ENCODE measurements at regions not wholly inside any gene's neighbourhood (a gene's known extent, or its start where the extent isn't known, plus 50 kb on each side); places are given as distances from the start of the nearest gene placed in this dataset.

DNA sequence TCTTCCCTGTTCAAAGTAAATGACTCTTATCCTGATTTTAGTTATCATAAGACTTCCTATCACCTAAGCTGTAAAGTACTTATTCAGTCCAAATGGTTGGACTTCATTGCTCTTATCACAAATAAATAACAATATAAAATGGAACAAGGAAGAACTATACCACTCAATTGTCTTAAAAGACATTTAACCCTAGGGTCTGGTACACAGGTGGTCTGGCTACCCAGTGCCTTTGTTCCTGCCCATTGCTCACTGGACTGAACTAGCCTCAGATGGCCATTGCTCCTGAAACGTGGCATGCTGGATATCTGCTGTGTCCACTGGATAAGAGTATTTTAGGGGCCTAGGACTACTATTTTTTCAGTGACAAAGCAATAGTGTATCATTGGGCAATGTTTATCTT is 574.3 kb upstream of the CA10 start:
- TF ChIP-seq, protein P1, sequence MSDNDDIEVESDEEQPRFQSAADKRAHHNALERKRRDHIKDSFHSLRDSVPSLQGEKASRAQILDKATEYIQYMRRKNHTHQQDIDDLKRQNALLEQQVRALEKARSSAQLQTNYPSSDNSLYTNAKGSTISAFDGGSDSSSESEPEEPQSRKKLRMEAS (IDR thresholded peaks at IDR 0.05): no peak
- TF ChIP-seq CTCF (IDR thresholded peaks at IDR 0.05) (no peak), POLR2A (IDR thresholded peaks at IDR 0.05; ENCODE audit: low read length) (no peak), NPAS2 (CRISPR knock-in tag; IDR thresholded peaks at IDR 0.05; ENCODE audit: borderline replicate concordance) (no peak), MAFK (IDR thresholded peaks at IDR 0.05; ENCODE audit: partially characterized antibody) (no peak), RCOR1 (IDR thresholded peaks at IDR 0.05; ENCODE audit: low read depth, low read length) (no peak), ELK1 (IDR thresholded peaks at IDR 0.05; ENCODE audit: low read depth, low read length) (no peak), ZSCAN20 (CRISPR knock-in tag; IDR thresholded peaks at IDR 0.05) (no peak), EP300 (IDR thresholded peaks at IDR 0.05) (no peak), NR3C1 (IDR thresholded peaks at IDR 0.05) (no peak), GATA3 (IDR thresholded peaks at IDR 0.05; ENCODE audit: borderline replicate concordance) (no peak)
- TF ChIP-seq, protein P2, sequence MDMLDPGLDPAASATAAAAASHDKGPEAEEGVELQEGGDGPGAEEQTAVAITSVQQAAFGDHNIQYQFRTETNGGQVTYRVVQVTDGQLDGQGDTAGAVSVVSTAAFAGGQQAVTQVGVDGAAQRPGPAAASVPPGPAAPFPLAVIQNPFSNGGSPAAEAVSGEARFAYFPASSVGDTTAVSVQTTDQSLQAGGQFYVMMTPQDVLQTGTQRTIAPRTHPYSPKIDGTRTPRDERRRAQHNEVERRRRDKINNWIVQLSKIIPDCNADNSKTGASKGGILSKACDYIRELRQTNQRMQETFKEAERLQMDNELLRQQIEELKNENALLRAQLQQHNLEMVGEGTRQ (IDR thresholded peaks at IDR 0.05): no peak

Measured in A549 (cell line).